ENCODE measurements at regions not wholly inside any gene's neighbourhood (a gene's known extent, or its start where the extent isn't known, plus 50 kb on each side); places are given as distances from the start of the nearest gene placed in this dataset.

- Histone ChIP-seq H3K36me3 (ENCODE audit: control insufficient read depth, insufficient read depth, low read length) (no peaks in the 10 kb centered on the region), H4K5ac (ENCODE audit: low read depth, low read length) (no peak overlapping the region), H3K27me3 (ENCODE audit: control insufficient read depth, insufficient read depth, low read length) (no peaks in the 10 kb centered on the region), H3K4me1 (ENCODE audit: control insufficient read depth, insufficient read depth, low read length) (no peaks in the 10 kb centered on the region), H3K18ac (ENCODE audit: low read depth, low read length) (no peak overlapping the region), H3K9me3 (ENCODE audit: control insufficient read depth, insufficient read depth, low read length) (peaks cover 5% of the 10 kb centered on the region), H3K4me2 (ENCODE audit: low read depth, low read length) (no peak overlapping the region), H2BK120ac (ENCODE audit: low read depth, low read length) (no peak overlapping the region), H2AFZ (replicated peaks; ENCODE audit: low read length, poor library complexity) (no peak overlapping the region), H2AK5ac (ENCODE audit: low read depth, low read length) (no peak overlapping the region), H4K20me1 (ENCODE audit: insufficient read depth, low read length) (no peaks in the 10 kb centered on the region), H2AK9ac (replicated peaks; ENCODE audit: low read depth, low read length, poor library complexity) (no peak overlapping the region), H3K79me1 (ENCODE audit: low read depth in 1 of 2, low read length in 2 of 2) (no peaks in the 10 kb centered on the region), H2BK15ac (ENCODE audit: low read depth, low read length) (no peak overlapping the region), H3K9ac (ENCODE audit: low read depth, low read length) (no peak overlapping the region), H4K8ac (ENCODE audit: low read depth in 2 of 2, low read length in 2 of 2) (no peak overlapping the region), H3K56ac (ENCODE audit: extremely low read depth, insufficient read depth, low read length) (no peak overlapping the region), H2BK5ac (ENCODE audit: low read depth, low read length, poor library complexity, severe bottlenecking) (no peak overlapping the region), H3K14ac (replicated peaks; ENCODE audit: low read depth, low read length) (no peak overlapping the region), H3K23ac (ENCODE audit: low read depth, low read length) (no peak overlapping the region), H2BK20ac (ENCODE audit: low read depth, low read length) (no peak overlapping the region), H3K27ac (ENCODE audit: insufficient read depth, low read length) (no peak overlapping the region), H4K91ac (ENCODE audit: insufficient read depth, low read depth, low read length) (no peak overlapping the region), H3K4ac (ENCODE audit: low read depth, low read length) (no peak overlapping the region), H3K4me3 (ENCODE audit: insufficient read depth, low read depth, low read length) (no peak overlapping the region), H3K9me1 (ENCODE audit: insufficient read depth, low read length) (no peaks in the 10 kb centered on the region)
- in situ Hi-C loops (cut with MboI; ENCODE audit: low sequenced_read_pairs) (no loop called here), intact Hi-C loops (cut with micrococcal nuclease) (no loop called here), dilution Hi-C loops (cut with HindIII; ENCODE audit: low sequenced_read_pairs, unreplicated experiment) (no loop called here)
- no peak for TF ChIP-seq CTCF (conservative IDR thresholded peaks at IDR 0.05; ENCODE audit: low read depth, low read length)
- no peak for TF ChIP-seq MAFK (IDR thresholded peaks at IDR 0.05; ENCODE audit: low read depth, low read length)
- no peak for TF ChIP-seq CHD1 (IDR thresholded peaks at IDR 0.05; ENCODE audit: low read depth, low read length)
- TF ChIP-seq SMC3 (IDR thresholded peaks at IDR 0.05; ENCODE audit: low read depth, low read length): no peak
- ATAC-seq (ENCODE audit: low read depth) (no peak), DNase-seq (no peak)
- BruUV-seq (replicated peaks): no TSS peak
- POLR2A ChIA-PET (ENCODE audit: unreplicated experiment): no interaction called here
- 32% methylated on average over 4 of the region's 7 CpGs; no CpG with 5 or more reads in 1 of the 2 experiments for WGBS, 2 experiments (ENCODE audit: extremely low coverage in 2 of 2, insufficient read length in 1 of 2)
- CTCF ChIA-PET: interaction anchor here (0.6 kb wide), 1 partner anchor 270 kb away, joined by 7 read pairs; no protein-coding TSS in a partner anchor
Measured at GRCh38 chr20:60984666-60985065, 267.4 kb upstream of the CDH4 start.
